ENCODE measurements at regions not wholly inside any gene's neighbourhood (a gene's known extent, or its start where the extent isn't known, plus 50 kb on each side); places are given as distances from the start of the nearest gene placed in this dataset.
"Not testable (repeated sequence)": the region's sequence is repeated elsewhere in the genome, so short reads cannot be mapped to it uniquely, and the experiment has no call there.

- DNase-seq, result no peak
Measured at GRCh38 chr12:127025545-127025944, 1241.4 kb upstream of the TMEM132C start.

DNA sequence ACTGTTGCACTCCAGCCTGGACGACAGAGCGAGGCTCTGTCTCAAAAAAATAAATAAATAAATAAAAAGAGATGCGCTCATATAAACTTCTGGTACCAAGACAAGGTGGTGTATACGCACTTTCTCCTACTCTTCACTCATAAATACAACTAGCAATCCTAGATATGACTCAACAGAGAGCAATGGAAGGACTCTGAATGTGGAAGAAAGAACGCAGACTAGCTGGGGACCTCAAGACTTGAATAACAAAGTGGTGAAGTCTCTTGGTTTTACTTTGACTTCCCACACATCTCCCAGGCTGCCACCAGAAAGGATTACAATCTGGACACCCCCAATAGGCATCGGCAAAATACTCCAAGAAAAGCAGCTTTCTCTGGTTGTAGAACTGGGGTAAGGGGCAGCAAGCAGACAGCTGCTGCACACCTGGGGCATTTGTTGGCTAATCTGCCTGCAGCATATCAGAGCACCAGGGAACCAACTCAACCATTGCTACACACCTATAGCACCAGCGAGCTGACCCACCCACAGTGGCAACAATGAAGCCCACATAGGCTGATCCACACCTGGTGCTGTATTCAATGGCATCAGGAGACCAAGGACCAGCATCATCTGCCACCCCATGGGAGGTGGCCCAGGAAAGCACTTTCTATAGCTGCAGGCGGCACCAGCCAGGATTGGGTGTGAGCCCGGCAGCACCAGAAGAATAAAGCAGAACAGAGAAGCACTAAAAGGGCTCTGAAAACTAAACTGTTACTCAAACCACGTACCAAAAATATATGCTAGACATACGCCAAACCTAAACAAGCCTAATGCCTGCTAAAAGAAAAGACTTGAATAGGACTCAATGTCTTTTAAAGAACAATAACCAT, 1231.7 kb upstream of the TMEM132C start:
- no peak for DNase-seq

GRCh38 chr12:127038152-127038551, 1228.8 kb upstream of the TMEM132C start:
- no peak for DNase-seq

- DNase-seq, result no peak
Measured at GRCh38 chr12:127038761-127039160, 1228.2 kb upstream of the TMEM132C start.

DNA sequence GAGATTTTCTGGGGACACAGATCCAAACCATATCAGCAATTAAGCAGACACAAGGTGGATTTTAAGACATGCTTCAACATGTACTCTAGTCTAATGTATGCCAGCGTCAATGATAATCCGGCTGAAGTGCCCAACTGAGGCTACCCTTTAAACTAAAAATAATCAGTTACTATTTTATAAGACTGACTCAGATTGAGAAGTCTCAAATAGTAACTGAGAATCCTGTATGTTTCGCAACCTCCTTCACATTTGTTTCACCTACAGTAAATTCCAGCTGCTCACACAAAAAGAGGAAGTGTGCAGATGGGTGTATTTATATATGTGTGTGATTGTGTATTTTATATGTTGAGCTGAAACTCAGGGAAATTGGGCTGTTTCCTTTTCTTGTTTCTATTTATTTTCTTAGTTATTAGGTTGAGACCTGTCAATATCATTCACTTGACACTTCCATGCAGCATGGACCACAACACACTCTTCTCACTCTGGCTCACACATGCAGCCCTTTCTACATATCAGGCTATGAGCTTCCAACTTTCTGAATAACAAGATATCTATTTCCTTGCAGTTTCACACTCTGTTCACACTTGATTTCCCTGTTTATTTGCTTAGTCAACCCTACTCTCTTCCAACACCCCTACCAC, 1224.9 kb upstream of the TMEM132C start:
- DNase-seq, result no peak

DNA sequence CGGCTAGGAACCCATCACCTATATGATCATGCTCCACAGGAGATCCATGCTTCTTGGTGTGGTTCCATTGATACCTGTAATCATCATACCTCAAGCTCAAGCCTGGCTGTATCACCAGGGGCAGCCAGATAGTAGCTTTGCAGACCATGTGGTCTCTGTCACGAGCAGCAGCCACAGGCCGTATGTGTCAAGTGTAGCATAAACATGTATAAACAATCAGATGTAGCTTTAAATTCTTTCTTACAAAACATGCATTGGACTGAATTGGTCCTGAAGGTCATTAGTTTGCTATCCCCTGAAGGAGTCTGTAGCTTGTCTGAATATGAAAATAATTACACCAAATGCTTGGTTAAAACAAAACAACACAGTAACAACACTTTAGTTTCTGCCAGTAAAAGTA, 1223.2 kb upstream of the TMEM132C start:
- no peak for DNase-seq

GRCh38 chr12:127044836-127045235, 1222.1 kb upstream of the TMEM132C start:
- DNase-seq, result no peak

DNA sequence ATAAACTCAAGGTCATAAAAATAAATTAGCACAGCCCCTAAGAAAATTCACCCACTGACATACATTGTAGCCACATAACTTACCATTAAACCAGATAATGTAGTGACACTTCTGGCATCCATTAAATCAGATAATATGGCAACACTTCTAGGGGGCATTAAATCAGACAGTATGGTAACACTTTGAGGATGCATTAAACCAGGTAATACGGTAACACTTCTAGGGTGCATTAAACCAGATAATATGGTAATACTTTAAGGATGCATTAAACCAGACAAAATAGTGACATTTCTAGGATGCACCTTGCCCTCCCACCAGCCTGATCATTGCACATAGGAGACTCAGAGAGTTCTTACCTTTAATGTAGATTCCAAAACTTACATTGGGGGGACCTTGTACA, 1220.5 kb upstream of the TMEM132C start:
- DNase-seq, result no peak

GRCh38 chr12:127048057-127048456, 1218.9 kb upstream of the TMEM132C start:
- no peak for DNase-seq

DNA sequence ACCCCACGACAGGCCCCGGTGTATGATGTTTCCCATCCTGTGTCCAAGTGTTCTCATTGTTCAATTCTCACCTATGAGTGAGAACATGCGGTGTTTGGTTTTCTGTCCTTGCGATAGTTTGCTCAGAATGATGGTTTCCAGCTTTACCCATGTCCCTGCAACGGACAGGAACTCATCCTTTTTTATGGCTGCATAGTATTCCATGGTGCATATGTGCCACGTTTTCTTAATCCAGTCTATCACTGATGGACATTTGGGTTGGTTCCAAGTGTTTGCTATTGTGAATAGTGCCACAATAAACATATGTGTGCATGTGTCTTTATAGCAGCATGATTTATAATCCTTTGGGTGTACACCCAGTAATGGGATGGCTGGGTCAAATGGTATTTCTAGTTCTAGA, 1218.4 kb upstream of the TMEM132C start:
- not testable (repeated sequence) for DNase-seq

GRCh38 chr12:127051139-127051538, 1215.8 kb upstream of the TMEM132C start:
- DNase-seq, result no peak

DNA sequence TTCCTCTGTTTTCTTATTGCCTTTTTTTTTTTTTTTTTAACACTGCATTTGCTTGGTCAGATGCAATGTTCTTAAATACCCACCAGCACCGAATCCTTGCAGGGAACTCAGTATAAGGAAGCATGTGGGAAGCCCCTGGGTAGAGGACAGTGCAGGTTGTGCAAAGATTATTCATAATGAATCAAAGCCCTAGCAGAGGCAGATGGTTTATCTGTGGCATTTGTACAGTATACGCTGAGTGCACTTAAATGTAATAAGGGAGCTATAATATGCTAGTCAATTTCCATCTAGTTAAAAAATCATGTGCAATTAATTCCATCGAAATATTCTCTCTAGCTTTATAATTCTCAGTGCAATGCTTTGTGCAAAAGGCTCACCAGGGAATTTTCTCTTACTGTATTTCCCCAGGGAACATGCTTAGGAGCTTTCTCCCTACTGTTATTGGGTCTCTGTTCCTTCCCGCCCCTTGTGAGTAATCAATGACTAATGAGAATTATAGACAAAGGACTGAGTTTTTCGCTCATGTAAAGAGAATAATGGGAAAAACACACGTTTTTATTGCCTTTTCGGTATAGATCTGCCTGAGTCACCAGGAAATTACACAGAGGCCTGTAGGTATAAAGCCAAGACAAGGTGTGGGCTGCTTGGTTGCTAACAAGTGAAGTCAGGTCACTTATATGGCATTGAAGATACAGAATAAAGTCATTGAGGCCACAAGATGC, 1214.3 kb upstream of the TMEM132C start:
- no peak for DNase-seq

- DNase-seq, result no peak
Measured at GRCh38 chr12:127054531-127054930, 1212.4 kb upstream of the TMEM132C start.

- no peak for DNase-seq
Measured at GRCh38 chr12:127060310-127060847, 1206.6 kb upstream of the TMEM132C start.

DNA sequence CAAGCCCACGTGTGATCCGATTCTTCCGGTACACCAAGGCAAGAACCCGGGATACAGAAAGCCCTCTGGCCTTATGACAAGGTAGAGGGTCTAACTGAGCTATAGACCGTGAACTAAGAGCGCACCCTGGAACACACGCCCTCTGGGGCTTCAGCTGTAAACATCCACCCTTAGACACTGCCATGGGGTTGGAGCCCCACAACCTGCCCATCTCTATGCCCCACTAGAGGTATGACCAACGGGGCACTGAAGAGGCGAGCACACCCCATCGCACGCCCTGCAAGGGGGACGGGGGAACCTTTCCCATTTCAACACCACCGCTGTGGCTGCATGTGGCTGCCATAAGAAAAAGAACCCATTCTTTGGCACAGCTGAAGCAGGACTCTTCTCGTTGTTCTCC, 1206.0 kb upstream of the TMEM132C start:
- no peak for DNase-seq

DNA sequence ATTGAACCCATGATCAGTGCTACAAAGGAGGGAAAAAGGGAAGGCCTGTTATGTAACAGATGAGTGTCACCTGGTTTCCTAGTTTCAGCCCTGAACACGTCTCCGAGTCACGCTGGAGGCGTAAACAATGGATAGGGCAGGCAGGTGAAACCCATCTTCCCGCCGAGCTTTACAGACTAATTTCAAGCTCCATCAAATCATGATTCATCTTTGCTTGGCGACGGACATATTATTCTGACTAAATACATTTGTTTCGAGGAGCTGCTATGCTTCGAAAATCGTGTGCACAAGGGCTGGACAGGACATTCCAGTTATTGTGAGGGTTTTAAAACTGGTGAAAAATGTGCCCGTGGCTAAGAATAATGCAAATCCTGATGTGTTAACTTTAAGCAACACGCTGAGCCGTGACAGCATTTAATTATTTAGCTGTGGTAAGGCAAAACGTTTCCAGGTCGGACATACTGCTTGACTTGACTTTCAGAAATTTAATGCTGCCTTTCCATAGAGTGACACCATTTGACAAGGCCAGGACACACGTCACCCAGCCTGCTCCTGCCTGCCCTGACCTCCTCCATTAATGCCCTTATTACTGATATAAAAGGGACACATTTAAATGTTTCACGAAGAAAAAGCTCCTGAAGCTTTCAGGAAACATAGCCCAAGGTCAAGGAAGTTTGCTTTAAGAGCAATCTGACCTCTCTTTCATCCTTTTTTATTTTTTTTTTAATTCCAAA, 1203.5 kb upstream of the TMEM132C start:
- DNase-seq, result no peak

- DNase-seq, result no peak
Measured at GRCh38 chr12:127064207-127064606, 1202.8 kb upstream of the TMEM132C start.

DNA sequence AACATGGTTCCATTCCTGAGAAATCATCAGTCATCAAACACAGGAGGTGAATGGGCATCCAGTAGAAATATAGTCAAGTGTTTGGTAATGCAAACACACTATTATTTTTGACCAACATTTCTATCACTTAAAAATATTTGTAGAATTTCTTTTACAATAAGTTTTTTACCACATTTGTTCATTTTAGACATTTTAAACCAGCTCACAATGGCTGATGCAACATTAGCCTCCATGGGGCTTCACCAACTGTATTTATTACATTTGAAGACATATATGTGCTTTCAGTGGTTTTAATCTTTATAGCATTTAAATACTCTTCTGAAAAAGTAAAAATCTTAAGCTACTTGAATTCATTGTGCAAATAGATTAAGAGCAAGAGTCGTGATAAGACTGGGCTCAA, 1201.4 kb upstream of the TMEM132C start:
- no peak for DNase-seq

DNA sequence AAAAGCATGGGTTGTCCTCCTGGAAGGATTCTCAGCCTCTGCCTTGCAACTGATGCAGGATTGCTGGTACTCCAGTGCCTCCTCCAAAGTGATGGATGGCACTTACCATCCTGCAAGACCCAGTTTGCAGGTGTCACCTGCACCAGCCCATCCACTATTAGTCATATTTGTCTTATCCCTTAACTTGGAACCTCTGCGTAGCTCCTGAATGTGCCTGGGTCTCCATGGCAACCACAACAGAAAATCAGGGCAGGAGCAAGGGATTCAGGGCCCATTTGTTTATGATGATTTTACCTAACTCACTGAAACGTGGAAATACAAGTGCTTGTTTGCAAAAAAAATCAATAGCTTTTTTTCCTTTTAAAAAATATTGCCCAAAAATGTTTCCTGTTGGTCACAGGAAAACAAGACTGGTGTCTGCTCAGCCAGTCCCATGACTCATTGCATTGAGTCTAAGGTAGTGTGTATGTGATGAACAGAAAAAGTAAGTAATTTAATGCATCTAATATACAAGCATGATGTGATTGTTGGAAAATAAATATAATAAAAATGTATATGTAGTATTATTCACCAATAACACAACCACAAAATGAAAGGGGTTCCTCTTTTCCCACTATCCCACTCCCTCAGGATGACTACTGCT, 1196.3 kb upstream of the TMEM132C start:
- no peak for DNase-seq

- DNase-seq, result no peak
Measured at GRCh38 chr12:127074161-127074560, 1192.8 kb upstream of the TMEM132C start.

GRCh38 chr12:127075981-127076380, 1191.0 kb upstream of the TMEM132C start:
- DNase-seq, result no peak
